Hepatocyte (in vitro differentiated cells): ENCODE measurements at regions not wholly inside any gene's neighbourhood (a gene's known extent, or its start where the extent isn't known, plus 50 kb on each side); places are given as distances from the start of the nearest gene placed in this dataset.

Source experiments
- EZH2 ChIP-seq: fragments of 200-600 bp; sonication (generic); IDR thresholded peaks from 2 replicates; pipeline ENCODE4 v1.6.1; 2016; ENCODE audit warnings: antibody characterized with exemption, mild to moderate bottlenecking, borderline replicate concordance
- EZH2phosphoT487 ChIP-seq: fragments of 200-600 bp; sonication (generic); IDR thresholded peaks from one replicate; pipeline ENCODE4 v1.6.1; 2018; ENCODE audit warnings: antibody characterized with exemption, mild to moderate bottlenecking, low read depth, moderate library complexity; ENCODE audit not compliant: unreplicated experiment, severe bottlenecking
- TF ChIP-seq, protein P1 (sequence below): fragments of 200-600 bp; sonication (generic); IDR thresholded peaks from 2 replicates; pipeline ENCODE4 v1.5.1; 2016; ENCODE audit warnings: antibody characterized with exemption, mild to moderate bottlenecking; ENCODE audit not compliant: poor library complexity

DNA sequence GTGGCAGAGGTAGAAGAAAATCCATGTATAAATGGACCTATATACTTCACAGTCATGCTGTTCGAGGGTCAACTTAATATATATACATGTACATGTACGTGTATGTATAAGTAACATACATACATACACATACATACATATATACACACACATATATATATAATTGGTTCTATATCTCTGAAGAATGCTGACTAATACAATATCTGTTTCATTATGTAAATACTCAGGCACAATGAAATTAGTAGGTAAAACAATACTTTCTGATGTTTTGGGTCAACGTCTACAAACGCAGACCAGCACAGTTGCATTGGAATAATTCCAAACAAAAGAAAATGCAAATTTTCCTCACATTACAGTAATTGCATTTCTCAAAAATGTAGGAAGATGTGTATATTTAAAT is 202.7 kb upstream of the DAAM1 start:
- TF ChIP-seq, protein P1, sequence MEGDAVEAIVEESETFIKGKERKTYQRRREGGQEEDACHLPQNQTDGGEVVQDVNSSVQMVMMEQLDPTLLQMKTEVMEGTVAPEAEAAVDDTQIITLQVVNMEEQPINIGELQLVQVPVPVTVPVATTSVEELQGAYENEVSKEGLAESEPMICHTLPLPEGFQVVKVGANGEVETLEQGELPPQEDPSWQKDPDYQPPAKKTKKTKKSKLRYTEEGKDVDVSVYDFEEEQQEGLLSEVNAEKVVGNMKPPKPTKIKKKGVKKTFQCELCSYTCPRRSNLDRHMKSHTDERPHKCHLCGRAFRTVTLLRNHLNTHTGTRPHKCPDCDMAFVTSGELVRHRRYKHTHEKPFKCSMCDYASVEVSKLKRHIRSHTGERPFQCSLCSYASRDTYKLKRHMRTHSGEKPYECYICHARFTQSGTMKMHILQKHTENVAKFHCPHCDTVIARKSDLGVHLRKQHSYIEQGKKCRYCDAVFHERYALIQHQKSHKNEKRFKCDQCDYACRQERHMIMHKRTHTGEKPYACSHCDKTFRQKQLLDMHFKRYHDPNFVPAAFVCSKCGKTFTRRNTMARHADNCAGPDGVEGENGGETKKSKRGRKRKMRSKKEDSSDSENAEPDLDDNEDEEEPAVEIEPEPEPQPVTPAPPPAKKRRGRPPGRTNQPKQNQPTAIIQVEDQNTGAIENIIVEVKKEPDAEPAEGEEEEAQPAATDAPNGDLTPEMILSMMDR: no peak
- no peak for TF ChIP-seq EZH2phosphoT487
- TF ChIP-seq EZH2: no peak
